ENCODE measurements at regions not wholly inside any gene's neighbourhood (a gene's known extent, or its start where the extent isn't known, plus 50 kb on each side); places are given as distances from the start of the nearest gene placed in this dataset.

DNA sequence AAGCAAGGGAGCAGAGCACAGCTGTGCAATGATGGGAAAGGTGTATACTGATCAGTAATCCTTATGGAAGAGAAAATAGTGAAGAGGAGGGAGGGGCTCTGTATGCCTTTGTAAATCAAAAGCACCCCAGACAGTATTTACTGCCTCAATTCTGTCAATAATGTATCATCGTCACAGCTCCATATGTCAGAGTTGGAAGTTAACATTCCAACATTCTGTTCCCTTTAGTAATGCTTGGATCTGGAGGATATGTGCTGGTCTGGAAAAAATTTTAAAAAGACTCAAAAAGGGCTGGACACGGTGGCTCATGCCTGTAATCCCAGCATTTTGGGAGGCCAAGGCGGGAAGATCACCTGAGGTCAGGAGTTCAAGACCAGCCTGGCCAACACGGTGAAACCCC is 310.4 kb downstream of the ACTL7B start:
- peaks cover 13 to 31% of the 10 kb centered on the region in 2 experiments for H3K4me1 Mint-ChIP-seq
- H2AFZ ChIP-seq (ENCODE audit: low read length) = no peak overlapping the region

More for the DNA sequence above, 310.4 kb downstream of the ACTL7B start:
- Histone ChIP-seq H3K23me2 (ENCODE audit: insufficient read length, low read depth, low read length, poor library complexity, severe bottlenecking) (no peaks in the 10 kb centered on the region), H3K4me2 (ENCODE audit: insufficient read depth, insufficient read length, low read length) (no peak overlapping the region), H4K20me1 (ENCODE audit: control insufficient read depth, insufficient read depth, insufficient read length) (no peaks in the 10 kb centered on the region), H4K91ac (ENCODE audit: insufficient read length, low read depth, low read length) (no peak overlapping the region), H3K56ac (ENCODE audit: insufficient read length, low read depth, low read length) (no peak overlapping the region), H2BK12ac (ENCODE audit: insufficient read length, low read depth, low read length) (no peak overlapping the region), H2BK20ac (ENCODE audit: low read depth, low read length, poor library complexity, severe bottlenecking) (no peak overlapping the region), H3K4ac (ENCODE audit: low read depth, low read length) (no peak overlapping the region), H3K9me3 (ENCODE audit: control insufficient read depth, low read depth, low read length) (no peaks in the 10 kb centered on the region), H3K27ac (ENCODE audit: insufficient read length, low read depth, low read length) (no peak overlapping the region), H4K8ac (replicated peaks; ENCODE audit: insufficient read length, low read depth, low read length) (no peak overlapping the region), H3K9ac (ENCODE audit: extremely low read depth, insufficient read length, low read length) (no peak overlapping the region), H2BK15ac (ENCODE audit: low read depth, low read length) (no peak overlapping the region), H3K14ac (ENCODE audit: insufficient read depth, low read length) (no peak overlapping the region), H3K79me1 (ENCODE audit: insufficient read depth, low read depth, low read length, poor library complexity, severe bottlenecking) (no peaks in the 10 kb centered on the region), H3K27me3 (ENCODE audit: insufficient read depth, low read length) (no peaks in the 10 kb centered on the region), H3T11ph (ENCODE audit: low read length) (no peak overlapping the region), H3K18ac (ENCODE audit: insufficient read length, low read depth, low read length) (no peak overlapping the region), H3K79me2 (ENCODE audit: insufficient read depth, low read length) (no peaks in the 10 kb centered on the region), H4K5ac (ENCODE audit: insufficient read length, low read depth, low read length) (no peak overlapping the region), H2BK120ac (ENCODE audit: low read depth, low read length, poor library complexity, severe bottlenecking) (no peak overlapping the region), H3K23ac (ENCODE audit: insufficient read length, low read depth, low read length) (no peak overlapping the region), H2BK5ac (ENCODE audit: insufficient read length, low read length) (no peak overlapping the region), H2AK5ac (ENCODE audit: insufficient read length, low read length) (no peak overlapping the region), H3K4me1 (ENCODE audit: insufficient read depth, low read length) (no peaks in the 10 kb centered on the region)
- Mint-ChIP-seq H3K27ac (no peak overlapping the region), H3K9me3 (no peaks in the 10 kb centered on the region), H3K4me3 (no peak overlapping the region), H3K27me3 (ENCODE audit: low read depth) (peaks cover 1% of the 10 kb centered on the region), H3K36me3 (ENCODE audit: insufficient read depth in 1 of 3, low read depth in 3 of 3) (no peaks in the 10 kb centered on the region)
- no CpG with 5 or more reads among the region's 4 CpGs for WGBS (ENCODE audit: extremely low coverage, insufficient read length, low lambda C conversion rate)
- DNase-seq = no peak
- TF ChIP-seq, protein P1, sequence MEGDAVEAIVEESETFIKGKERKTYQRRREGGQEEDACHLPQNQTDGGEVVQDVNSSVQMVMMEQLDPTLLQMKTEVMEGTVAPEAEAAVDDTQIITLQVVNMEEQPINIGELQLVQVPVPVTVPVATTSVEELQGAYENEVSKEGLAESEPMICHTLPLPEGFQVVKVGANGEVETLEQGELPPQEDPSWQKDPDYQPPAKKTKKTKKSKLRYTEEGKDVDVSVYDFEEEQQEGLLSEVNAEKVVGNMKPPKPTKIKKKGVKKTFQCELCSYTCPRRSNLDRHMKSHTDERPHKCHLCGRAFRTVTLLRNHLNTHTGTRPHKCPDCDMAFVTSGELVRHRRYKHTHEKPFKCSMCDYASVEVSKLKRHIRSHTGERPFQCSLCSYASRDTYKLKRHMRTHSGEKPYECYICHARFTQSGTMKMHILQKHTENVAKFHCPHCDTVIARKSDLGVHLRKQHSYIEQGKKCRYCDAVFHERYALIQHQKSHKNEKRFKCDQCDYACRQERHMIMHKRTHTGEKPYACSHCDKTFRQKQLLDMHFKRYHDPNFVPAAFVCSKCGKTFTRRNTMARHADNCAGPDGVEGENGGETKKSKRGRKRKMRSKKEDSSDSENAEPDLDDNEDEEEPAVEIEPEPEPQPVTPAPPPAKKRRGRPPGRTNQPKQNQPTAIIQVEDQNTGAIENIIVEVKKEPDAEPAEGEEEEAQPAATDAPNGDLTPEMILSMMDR (conservative IDR thresholded peaks at IDR 0.05) = no peak
